ENCODE measurements at regions not wholly inside any gene's neighbourhood (a gene's known extent, or its start where the extent isn't known, plus 50 kb on each side); places are given as distances from the start of the nearest gene placed in this dataset.

- ChIA-PET CTCF (no interaction called here), POLR2A (ENCODE audit: unreplicated experiment) (no interaction called here)
- Histone ChIP-seq H3K4me2 (ENCODE audit: low read depth, low read length) (no peak overlapping the region), H3K9me3 (ENCODE audit: control insufficient read depth, insufficient read depth, low read length) (no peaks in the 10 kb centered on the region), H3K36me3 (ENCODE audit: control insufficient read depth, insufficient read depth, low read length) (no peaks in the 10 kb centered on the region), H4K20me1 (ENCODE audit: insufficient read depth, low read length) (no peaks in the 10 kb centered on the region), H2AFZ (replicated peaks; ENCODE audit: low read length, poor library complexity) (no peak overlapping the region), H2AK5ac (ENCODE audit: low read depth, low read length) (no peak overlapping the region), H2BK20ac (ENCODE audit: low read depth, low read length) (no peak overlapping the region), H3K56ac (ENCODE audit: extremely low read depth, insufficient read depth, low read length) (no peak overlapping the region), H4K8ac (ENCODE audit: low read depth in 2 of 2, low read length in 2 of 2) (no peak overlapping the region), H3K79me1 (ENCODE audit: low read depth in 1 of 2, low read length in 2 of 2) (no peaks in the 10 kb centered on the region), H3K4me1 (ENCODE audit: control insufficient read depth, insufficient read depth, low read length) (no peaks in the 10 kb centered on the region), H3K9ac (ENCODE audit: low read depth, low read length) (no peak overlapping the region), H3K4ac (ENCODE audit: low read depth, low read length) (no peak overlapping the region), H2BK5ac (ENCODE audit: low read depth, low read length, poor library complexity, severe bottlenecking) (no peak overlapping the region), H3K18ac (ENCODE audit: low read depth, low read length) (no peak overlapping the region), H3K27me3 (ENCODE audit: control insufficient read depth, insufficient read depth, low read length) (no peaks in the 10 kb centered on the region), H3K14ac (replicated peaks; ENCODE audit: low read depth, low read length) (no peak overlapping the region), H3K4me3 (ENCODE audit: insufficient read depth, low read depth, low read length) (no peak overlapping the region), H3K23ac (ENCODE audit: low read depth, low read length) (no peak overlapping the region), H2BK120ac (ENCODE audit: low read depth, low read length) (no peak overlapping the region), H2BK15ac (ENCODE audit: low read depth, low read length) (no peak overlapping the region), H4K5ac (ENCODE audit: low read depth, low read length) (no peak overlapping the region), H3K27ac (ENCODE audit: insufficient read depth, low read length) (no peak overlapping the region), H3K9me1 (ENCODE audit: insufficient read depth, low read length) (no peaks in the 10 kb centered on the region), H4K91ac (ENCODE audit: insufficient read depth, low read depth, low read length) (no peak overlapping the region), H2AK9ac (replicated peaks; ENCODE audit: low read depth, low read length, poor library complexity) (no peak overlapping the region)
- intact Hi-C loops (cut with micrococcal nuclease) (no loop called here), dilution Hi-C loops (cut with HindIII; ENCODE audit: low sequenced_read_pairs, unreplicated experiment) (no loop called here), in situ Hi-C loops (cut with MboI; ENCODE audit: low sequenced_read_pairs) (no loop called here)
- BruUV-seq (replicated peaks): no TSS peak
- no CpG with 5 or more reads among the region's 6 CpGs for WGBS, 2 experiments (ENCODE audit: extremely low coverage in 2 of 2, insufficient read length in 1 of 2)
- DNase-seq: peak; percentile 21
- no peak for TF ChIP-seq ELK1 (IDR thresholded peaks at IDR 0.05; ENCODE audit: borderline replicate concordance, low read depth, low read length)
- no peak for TF ChIP-seq FOS (IDR thresholded peaks at IDR 0.05; ENCODE audit: low read depth, low read length)
- ATAC-seq (ENCODE audit: low read depth): no peak
Observed at GRCh38 chrY:11668221-11668620, 1032.8 kb upstream of the USP9Y start.
